Esophagus muscularis mucosa (tissue), 4 donors: ENCODE measurements at regions not wholly inside any gene's neighbourhood (a gene's known extent, or its start where the extent isn't known, plus 50 kb on each side); places are given as distances from the start of the nearest gene placed in this dataset.

Experiments used
- DNase-seq: peaks from one replicate; pipeline ENCODE4 v3.0.0-alpha.2; 2017; ENCODE audit errors: extremely low spot score
- H3K27ac ChIP-seq, 4 donors: fragments of 200-600 bp; sonication (generic); replicated peaks in 1 of 4; 1 replicate in 3 of 4; 2 replicates in 1 of 4; pipeline ENCODE4 v1.5.1; 2016 to 2019; ENCODE audit warnings: mild to moderate bottlenecking in 1 of 4
- H3K27me3 ChIP-seq, 4 donors: fragments of 200-600 bp; sonication (generic); one replicate each; pipeline versions ENCODE4 v1.5.1 to v1.6.0; 2016 to 2019
- H3K36me3 ChIP-seq, 4 donors: fragments of 200-600 bp; sonication (generic); one replicate each; pipeline ENCODE4 v1.5.1; 2016 to 2019
- H3K4me1 ChIP-seq, 4 donors: fragments of 200-600 bp; sonication (generic); one replicate each; pipeline ENCODE4 v1.5.1; 2016 to 2019
- H3K4me3 ChIP-seq, 4 donors: fragments of 200-600 bp; sonication (generic); 1 replicate in 2 of 4; 2 replicates in 2 of 4; pipeline ENCODE4 v1.5.1; 2016 to 2019; ENCODE audit warnings: mild to moderate bottlenecking in 4 of 4, moderate library complexity in 1 of 4
- H3K9me3 ChIP-seq, 4 donors: fragments of 200-600 bp; sonication (generic); 1 replicate in 3 of 4; 2 replicates in 1 of 4; pipeline ENCODE4 v1.5.1; 2016 to 2019
- CTCF ChIP-seq, 3 experiments: fragments of 200-600 bp in 2 of 3; fragments of 450-650 bp in 1 of 3; sonication (generic) in 2 of 3; IDR thresholded peaks; one replicate each; pipeline ENCODE4 v1.5.1; 2017 to 2019; ENCODE audit warnings: antibody characterized with exemption in 3 of 3, mild to moderate bottlenecking in 2 of 3, moderate library complexity in 1 of 3
- EP300 ChIP-seq: sonication (generic); formaldehyde crosslinking; IDR thresholded peaks from one replicate; pipeline ENCODE4 v1.6.1; 2017; ENCODE audit warnings: antibody characterized with exemption
- POLR2A ChIP-seq: fragments of 450-650 bp; IDR thresholded peaks from one replicate; pipeline ENCODE4 v1.6.1; 2017; ENCODE audit warnings: antibody characterized with exemption, moderate library complexity, mild to moderate bottlenecking, low read depth
- POLR2AphosphoS5 ChIP-seq, 2 donors: sonication (generic); formaldehyde crosslinking; IDR thresholded peaks; one replicate each; pipeline ENCODE4 v1.6.1; 2017; ENCODE audit warnings: antibody characterized with exemption in 2 of 2
- WGBS: methylation state at CpG from one replicate; pipeline ENCODE4 v1.1.5; 2018; 5-methylcytosine and 5-hydroxymethylcytosine counted together
- intact Hi-C: fragments of 100-400 bp; cut with DNase I; formaldehyde crosslinking; loops from one replicate; pipeline ENCODE4 v1.15.1; 2023

- no peak for DNase-seq
- intact Hi-C loops: no loop called here
- Histone ChIP-seq H3K36me3 (no peaks in the 10 kb centered on the region), H3K4me3 (no peak overlapping the region), H3K27ac (no peak overlapping the region), H3K4me1 (peaks cover 0 to 5% (median 0%) of the 10 kb centered on the region in 4 donors), H3K27me3 (no peaks in the 10 kb centered on the region), H3K9me3 (no peaks in the 10 kb centered on the region)
- TF ChIP-seq EP300 (no peak), POLR2A (no peak), POLR2AphosphoS5 (IDR thresholded peaks at IDR 0.05) (no peak), CTCF (IDR thresholded peaks at IDR 0.05) (no peak)
- 90% methylated on average over 8 of the region's 8 CpGs for WGBS
Measured at GRCh38 chr3:31157047-31157694, 262.7 kb upstream of the GADL1 start.

- H3K36me3 ChIP-seq: no peaks in the 10 kb centered on the region
- 78% methylated on average over 3 of the region's 3 CpGs for WGBS
- TF ChIP-seq POLR2AphosphoS5 (IDR thresholded peaks at IDR 0.05) (no peak), POLR2A (no peak), EP300 (no peak), CTCF (IDR thresholded peaks at IDR 0.05) (no peak)
- no peak overlapping the region for H3K27ac ChIP-seq
- H3K9me3 ChIP-seq: no peaks in the 10 kb centered on the region
- H3K27me3 ChIP-seq: no peaks in the 10 kb centered on the region
- peaks cover 0 to 5% (median 0%) of the 10 kb centered on the region in 4 donors for H3K4me1 ChIP-seq
- no peak overlapping the region for H3K4me3 ChIP-seq
- intact Hi-C loops: no loop called here
- no peak for DNase-seq
Measured at GRCh38 chr3:31157893-31158620, 263.6 kb upstream of the GADL1 start.

- H3K4me1 ChIP-seq: peaks cover 0 to 5% (median 0%) of the 10 kb centered on the region in 4 donors
- no peak overlapping the region for H3K4me3 ChIP-seq
- intact Hi-C loops: no loop called here
- H3K27ac ChIP-seq: no peak overlapping the region
- H3K27me3 ChIP-seq: no peaks in the 10 kb centered on the region
- no peaks in the 10 kb centered on the region for H3K36me3 ChIP-seq
- H3K9me3 ChIP-seq: no peaks in the 10 kb centered on the region
- no peak for DNase-seq
- TF ChIP-seq CTCF (IDR thresholded peaks at IDR 0.05) (no peak), POLR2A (no peak)
- WGBS: 98% methylated on average over 4 of the region's 4 CpGs
Measured at GRCh38 chr3:31159331-31160039, 265.0 kb upstream of the GADL1 start.

GRCh38 chr3:31161889-31162288 lies 267.4 kb upstream of the GADL1 start:
- TF ChIP-seq POLR2A: no peak
- TF ChIP-seq EP300: no peak
- Histone ChIP-seq H3K4me1 (peaks cover 12 to 25% (median 18%) of the 10 kb centered on the region in 4 donors), H3K4me3 (no peak overlapping the region)

GRCh38 chr3:31164381-31164780 lies 269.9 kb upstream of the GADL1 start:
- TF ChIP-seq CTCF (IDR thresholded peaks at IDR 0.05): no peak
- TF ChIP-seq POLR2A: no peak
- TF ChIP-seq POLR2AphosphoS5 (IDR thresholded peaks at IDR 0.05): no peak
- no peak for TF ChIP-seq EP300
- no peak overlapping the region for H3K4me3 ChIP-seq
- no peaks in the 10 kb centered on the region for H3K36me3 ChIP-seq
- WGBS: 86% methylated on average over 2 of the region's 2 CpGs
- H3K27ac ChIP-seq: no peak overlapping the region
- no peak for DNase-seq
- no peaks in the 10 kb centered on the region for H3K9me3 ChIP-seq
- H3K27me3 ChIP-seq: no peaks in the 10 kb centered on the region
- H3K4me1 ChIP-seq: peaks cover 12 to 22% (median 19%) of the 10 kb centered on the region in 4 donors
- intact Hi-C loops: no loop called here

More at GRCh38 chr3:31161889-31162288, 267.4 kb upstream of the GADL1 start:
- no peak overlapping the region for H3K27ac ChIP-seq
- no peak for DNase-seq
- no peaks in the 10 kb centered on the region for H3K9me3 ChIP-seq
- intact Hi-C loops: no loop called here
- H3K36me3 ChIP-seq: no peaks in the 10 kb centered on the region
- no peaks in the 10 kb centered on the region for H3K27me3 ChIP-seq
